Activated naive CD8-positive, alpha-beta T cell (primary cell): ENCODE measurements at regions not wholly inside any gene's neighbourhood (a gene's known extent, or its start where the extent isn't known, plus 50 kb on each side); places are given as distances from the start of the nearest gene placed in this dataset.

Experiments used
- H3K27ac Mint-ChIP-seq: one replicate; pipeline ENCODE4 v1.8.0; 2021; ENCODE audit warnings: mixed read lengths
- H3K27me3 Mint-ChIP-seq: one replicate; pipeline ENCODE4 v1.8.0; 2021; ENCODE audit warnings: mixed read lengths
- H3K36me3 Mint-ChIP-seq: one replicate; pipeline ENCODE4 v1.8.0; 2021; ENCODE audit warnings: mixed read lengths
- H3K4me1 Mint-ChIP-seq: one replicate; pipeline ENCODE4 v1.8.0; 2021; ENCODE audit warnings: low read depth, mixed read lengths
- H3K4me3 Mint-ChIP-seq: one replicate; pipeline ENCODE4 v1.8.0; 2021; ENCODE audit warnings: mild to moderate bottlenecking, mixed read lengths
- H3K9me3 Mint-ChIP-seq: one replicate; pipeline ENCODE4 v1.8.0; 2021; ENCODE audit warnings: low read depth, mixed read lengths

GRCh38 chr21:24375201-24375600 lies 1232.1 kb downstream of the MRPL39 start:
- H3K27me3 Mint-ChIP-seq = no peaks in the 10 kb centered on the region
- no peaks in the 10 kb centered on the region for H3K4me1 Mint-ChIP-seq
- H3K27ac Mint-ChIP-seq = no peak overlapping the region
- peaks cover 4% of the 10 kb centered on the region for H3K9me3 Mint-ChIP-seq
- H3K4me3 Mint-ChIP-seq = no peak overlapping the region
- no peaks in the 10 kb centered on the region for H3K36me3 Mint-ChIP-seq

GRCh38 chr21:24372506-24372905 lies 1234.8 kb downstream of the MRPL39 start:
- H3K27ac Mint-ChIP-seq = no peak overlapping the region
- H3K36me3 Mint-ChIP-seq = no peaks in the 10 kb centered on the region
- H3K4me1 Mint-ChIP-seq = no peaks in the 10 kb centered on the region

GRCh38 chr21:24369746-24370145 lies 1237.5 kb downstream of the MRPL39 start:
- H3K9me3 Mint-ChIP-seq = peaks cover 4% of the 10 kb centered on the region
- peaks cover 2% of the 10 kb centered on the region for H3K27me3 Mint-ChIP-seq
- H3K4me3 Mint-ChIP-seq = no peak overlapping the region

More at GRCh38 chr21:24372506-24372905, 1234.8 kb downstream of the MRPL39 start:
- Mint-ChIP-seq H3K9me3 (peaks cover 4% of the 10 kb centered on the region), H3K27me3 (no peaks in the 10 kb centered on the region), H3K4me3 (no peak overlapping the region)

GRCh38 chr21:24369278-24369677 lies 1238.0 kb downstream of the MRPL39 start:
- no peak overlapping the region for H3K27ac Mint-ChIP-seq
- H3K27me3 Mint-ChIP-seq = peaks cover 2% of the 10 kb centered on the region
- H3K4me3 Mint-ChIP-seq = no peak overlapping the region
- no peaks in the 10 kb centered on the region for H3K4me1 Mint-ChIP-seq
- no peaks in the 10 kb centered on the region for H3K9me3 Mint-ChIP-seq
- H3K36me3 Mint-ChIP-seq = no peaks in the 10 kb centered on the region

More at GRCh38 chr21:24369746-24370145, 1237.5 kb downstream of the MRPL39 start:
- no peak overlapping the region for H3K27ac Mint-ChIP-seq
- no peaks in the 10 kb centered on the region for H3K4me1 Mint-ChIP-seq
- H3K36me3 Mint-ChIP-seq = no peaks in the 10 kb centered on the region

GRCh38 chr21:24367936-24368335 lies 1239.3 kb downstream of the MRPL39 start:
- Mint-ChIP-seq H3K4me3 (no peak overlapping the region), H3K36me3 (no peaks in the 10 kb centered on the region), H3K27me3 (peaks cover 4% of the 10 kb centered on the region), H3K4me1 (no peaks in the 10 kb centered on the region), H3K27ac (no peak overlapping the region), H3K9me3 (no peaks in the 10 kb centered on the region)

- H3K4me1 Mint-ChIP-seq = no peaks in the 10 kb centered on the region
- H3K27me3 Mint-ChIP-seq = no peaks in the 10 kb centered on the region
- H3K36me3 Mint-ChIP-seq = no peaks in the 10 kb centered on the region
- H3K4me3 Mint-ChIP-seq = no peak overlapping the region
- H3K27ac Mint-ChIP-seq = no peak overlapping the region
- no peaks in the 10 kb centered on the region for H3K9me3 Mint-ChIP-seq
Measured at GRCh38 chr21:24353492-24353891, 1253.8 kb downstream of the MRPL39 start.

GRCh38 chr21:24339406-24339805 lies 1267.9 kb downstream of the MRPL39 start:
- no peak overlapping the region for H3K27ac Mint-ChIP-seq
- no peaks in the 10 kb centered on the region for H3K4me1 Mint-ChIP-seq
- no peak overlapping the region for H3K4me3 Mint-ChIP-seq
- H3K27me3 Mint-ChIP-seq = peaks cover 1% of the 10 kb centered on the region
- H3K36me3 Mint-ChIP-seq = no peaks in the 10 kb centered on the region
- no peaks in the 10 kb centered on the region for H3K9me3 Mint-ChIP-seq

GRCh38 chr21:24336491-24336890 lies 1270.8 kb downstream of the MRPL39 start:
- H3K36me3 Mint-ChIP-seq = no peaks in the 10 kb centered on the region
- no peak overlapping the region for H3K27ac Mint-ChIP-seq
- peaks cover 1% of the 10 kb centered on the region for H3K27me3 Mint-ChIP-seq

GRCh38 chr21:24323536-24323935 lies 1283.7 kb downstream of the MRPL39 start:
- Mint-ChIP-seq H3K27ac (no peak overlapping the region), H3K4me1 (no peaks in the 10 kb centered on the region), H3K4me3 (no peak overlapping the region), H3K27me3 (no peaks in the 10 kb centered on the region), H3K36me3 (no peaks in the 10 kb centered on the region), H3K9me3 (no peaks in the 10 kb centered on the region)

More at GRCh38 chr21:24336491-24336890, 1270.8 kb downstream of the MRPL39 start:
- Mint-ChIP-seq H3K4me3 (no peak overlapping the region), H3K9me3 (no peaks in the 10 kb centered on the region), H3K4me1 (no peaks in the 10 kb centered on the region)

- H3K4me1 Mint-ChIP-seq = no peaks in the 10 kb centered on the region
- H3K9me3 Mint-ChIP-seq = no peaks in the 10 kb centered on the region
- no peak overlapping the region for H3K27ac Mint-ChIP-seq
- peaks cover 2% of the 10 kb centered on the region for H3K27me3 Mint-ChIP-seq
- no peak overlapping the region for H3K4me3 Mint-ChIP-seq
- H3K36me3 Mint-ChIP-seq = no peaks in the 10 kb centered on the region
Measured at GRCh38 chr21:24316277-24316922, 1290.9 kb downstream of the MRPL39 start.

- H3K9me3 Mint-ChIP-seq = no peaks in the 10 kb centered on the region
- no peaks in the 10 kb centered on the region for H3K27me3 Mint-ChIP-seq
- no peak overlapping the region for H3K4me3 Mint-ChIP-seq
- H3K4me1 Mint-ChIP-seq = no peaks in the 10 kb centered on the region
- no peaks in the 10 kb centered on the region for H3K36me3 Mint-ChIP-seq
- no peak overlapping the region for H3K27ac Mint-ChIP-seq
Measured at GRCh38 chr21:24310788-24311187, 1296.5 kb downstream of the MRPL39 start.

GRCh38 chr21:24308183-24308582 lies 1299.1 kb downstream of the MRPL39 start:
- Mint-ChIP-seq H3K27me3 (no peaks in the 10 kb centered on the region), H3K9me3 (no peaks in the 10 kb centered on the region), H3K36me3 (no peaks in the 10 kb centered on the region), H3K4me3 (no peak overlapping the region), H3K27ac (no peak overlapping the region), H3K4me1 (peaks cover 9% of the 10 kb centered on the region)

GRCh38 chr21:24302400-24302799 lies 1304.9 kb downstream of the MRPL39 start:
- H3K27me3 Mint-ChIP-seq = no peaks in the 10 kb centered on the region
- no peak overlapping the region for H3K27ac Mint-ChIP-seq
- H3K4me3 Mint-ChIP-seq = no peak overlapping the region
- H3K36me3 Mint-ChIP-seq = no peaks in the 10 kb centered on the region
- no peaks in the 10 kb centered on the region for H3K9me3 Mint-ChIP-seq
- H3K4me1 Mint-ChIP-seq = peaks cover 9% of the 10 kb centered on the region

- no peaks in the 10 kb centered on the region for H3K36me3 Mint-ChIP-seq
- H3K27me3 Mint-ChIP-seq = no peaks in the 10 kb centered on the region
- no peaks in the 10 kb centered on the region for H3K4me1 Mint-ChIP-seq
- H3K4me3 Mint-ChIP-seq = no peak overlapping the region
- H3K9me3 Mint-ChIP-seq = no peaks in the 10 kb centered on the region
- H3K27ac Mint-ChIP-seq = no peak overlapping the region
Measured at GRCh38 chr21:24298040-24298439, 1309.2 kb downstream of the MRPL39 start.

- no peaks in the 10 kb centered on the region for H3K36me3 Mint-ChIP-seq
- peaks cover 14% of the 10 kb centered on the region for H3K4me1 Mint-ChIP-seq
- no peaks in the 10 kb centered on the region for H3K9me3 Mint-ChIP-seq
- H3K4me3 Mint-ChIP-seq = no peak overlapping the region
- no peaks in the 10 kb centered on the region for H3K27me3 Mint-ChIP-seq
- H3K27ac Mint-ChIP-seq = no peak overlapping the region
Measured at GRCh38 chr21:24294171-24294570, 1313.1 kb downstream of the MRPL39 start.

GRCh38 chr21:24290151-24290833 lies 1317.0 kb downstream of the MRPL39 start:
- peaks cover 14% of the 10 kb centered on the region for H3K4me1 Mint-ChIP-seq
- no peaks in the 10 kb centered on the region for H3K27me3 Mint-ChIP-seq
- H3K4me3 Mint-ChIP-seq = peak overlapping the region; percentile 74
- peak overlapping the region; percentile 50 for H3K27ac Mint-ChIP-seq
- H3K36me3 Mint-ChIP-seq = no peaks in the 10 kb centered on the region
- no peaks in the 10 kb centered on the region for H3K9me3 Mint-ChIP-seq
